Stimulated activated CD4-positive, alpha-beta T cell treated with anti-CD3 and anti-CD28 coated beads, Interleukin-4, amount 100 ng/mL, for 48 hours (primary cell): ENCODE measurements at regions not wholly inside any gene's neighbourhood (a gene's known extent, or its start where the extent isn't known, plus 50 kb on each side); places are given as distances from the start of the nearest gene placed in this dataset.

ENCODE experiments used
- DNase-seq, 2 donors: peaks; one replicate each; pipeline ENCODE4 v3.0.0-alpha.2; 2020; ENCODE audit warnings: low read depth in 2 of 2

DNA sequence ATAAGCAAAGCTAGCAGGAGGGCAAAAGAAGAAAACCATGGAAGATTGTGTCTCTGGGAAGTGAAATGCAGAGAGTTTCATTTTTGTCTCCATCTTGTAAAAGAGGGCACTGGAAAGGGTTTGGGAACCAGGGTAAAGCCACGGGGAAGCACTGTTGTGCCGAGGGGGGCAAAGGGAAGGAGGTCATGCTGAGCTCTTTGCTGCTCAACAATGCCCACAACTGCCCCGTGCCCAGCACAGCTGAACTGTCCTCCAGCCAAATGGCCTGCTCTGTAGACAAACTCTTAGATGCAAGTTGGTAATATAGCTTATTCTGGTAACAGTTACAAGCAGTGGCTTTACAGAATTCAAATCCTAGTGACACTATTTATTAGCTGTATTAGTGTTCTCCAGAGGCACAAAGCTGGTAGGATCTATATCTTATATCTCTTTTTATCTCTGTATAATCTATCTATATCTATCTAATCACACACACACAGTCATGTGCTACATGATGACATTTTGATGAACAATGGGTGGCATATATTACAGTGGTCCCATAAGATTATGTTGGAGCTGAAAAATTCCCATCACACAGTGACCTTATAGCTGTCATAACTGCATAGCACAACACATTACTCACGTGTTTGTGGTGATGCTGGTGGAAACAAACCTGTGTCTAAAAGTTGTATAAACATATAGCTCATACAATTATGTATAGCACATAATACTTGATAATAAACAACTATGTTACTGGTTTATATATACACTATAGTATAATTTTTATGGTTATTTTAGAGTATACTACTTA lies 203.4 kb upstream of the DDHD1 start:
- DNase-seq: no peak

DNA sequence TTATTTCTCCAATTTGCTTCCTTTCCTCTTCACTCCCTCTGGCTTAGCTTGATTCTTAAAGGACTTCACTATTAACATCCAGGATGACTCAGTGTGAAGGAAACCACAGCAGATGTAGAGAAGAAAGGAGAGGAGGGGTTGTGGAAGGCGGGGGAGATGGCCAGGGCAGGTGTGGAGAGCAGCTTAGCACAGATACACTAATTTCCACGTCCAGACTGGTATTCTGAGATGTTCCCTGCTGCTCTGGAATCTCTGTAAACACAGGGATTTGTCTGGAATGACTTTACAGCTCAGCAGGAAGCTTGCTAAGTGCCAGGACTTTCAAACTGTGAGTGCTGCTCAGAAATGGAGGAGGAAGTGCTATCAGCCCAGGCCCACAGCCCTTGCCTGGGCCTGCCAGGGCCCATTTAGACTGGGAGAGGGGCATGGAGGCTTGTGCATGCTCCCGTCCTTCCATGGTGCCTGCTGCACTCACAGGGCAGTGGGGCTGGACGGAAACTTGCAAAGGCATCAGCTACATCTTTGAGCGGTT lies 202.5 kb upstream of the DDHD1 start:
- no peak for DNase-seq

DNA sequence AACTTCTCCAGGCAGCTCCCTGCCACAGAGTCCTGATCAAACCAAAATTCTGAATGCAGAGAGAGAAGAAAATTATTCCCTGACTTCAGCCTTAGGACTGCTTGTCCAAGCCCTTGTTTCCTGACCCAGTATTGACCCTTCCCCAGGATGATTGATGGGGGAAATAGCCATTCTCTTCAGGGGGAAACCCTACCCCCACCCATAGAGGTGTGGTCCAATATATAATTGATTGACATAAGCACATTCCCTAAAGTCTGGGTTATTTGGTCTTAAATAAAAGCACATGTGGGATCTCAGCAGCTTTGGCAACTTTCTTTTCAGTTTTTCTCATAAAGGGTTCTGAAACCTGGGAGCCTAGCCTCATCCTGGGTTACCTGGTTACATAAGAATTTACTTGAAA lies 201.2 kb upstream of the DDHD1 start:
- no peak for DNase-seq

DNA sequence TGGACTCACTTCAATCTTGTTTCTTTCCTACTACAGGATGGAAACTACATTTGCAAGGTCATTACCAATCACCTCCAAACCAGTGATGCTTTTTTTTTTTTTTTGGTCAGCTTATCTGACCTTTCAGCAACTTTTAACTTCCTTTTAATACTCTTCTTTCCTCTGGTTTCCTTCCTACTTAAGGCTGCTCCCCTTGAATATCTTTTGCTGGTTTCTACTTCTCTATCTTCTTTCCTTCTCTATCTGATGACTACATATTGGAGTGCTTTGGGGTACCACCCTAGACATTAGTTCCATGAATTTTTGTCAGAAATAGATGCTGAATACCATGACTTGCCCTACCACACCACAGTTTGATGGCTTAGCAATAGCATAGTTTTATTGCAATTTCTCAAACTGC lies 197.7 kb upstream of the DDHD1 start:
- no peak for DNase-seq

DNA sequence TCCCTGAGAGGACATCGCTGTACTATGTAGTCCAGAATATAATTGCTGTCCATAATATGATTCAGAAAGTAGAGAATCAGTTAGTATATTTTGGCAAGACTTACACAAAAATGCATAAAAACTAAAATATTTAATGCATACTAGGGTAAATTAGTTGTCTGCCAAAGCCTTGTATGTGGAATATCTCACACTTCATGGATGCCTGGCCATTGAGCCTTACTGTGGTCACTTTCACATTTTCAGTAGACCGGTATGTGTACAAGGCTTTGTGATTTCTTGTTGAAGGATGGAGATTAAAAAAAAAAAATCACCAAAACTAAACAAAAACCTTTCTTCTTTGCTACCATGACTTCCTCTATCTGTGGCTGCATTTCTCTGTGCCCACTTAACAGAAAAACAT lies 197.3 kb upstream of the DDHD1 start:
- DNase-seq: no peak

DNA sequence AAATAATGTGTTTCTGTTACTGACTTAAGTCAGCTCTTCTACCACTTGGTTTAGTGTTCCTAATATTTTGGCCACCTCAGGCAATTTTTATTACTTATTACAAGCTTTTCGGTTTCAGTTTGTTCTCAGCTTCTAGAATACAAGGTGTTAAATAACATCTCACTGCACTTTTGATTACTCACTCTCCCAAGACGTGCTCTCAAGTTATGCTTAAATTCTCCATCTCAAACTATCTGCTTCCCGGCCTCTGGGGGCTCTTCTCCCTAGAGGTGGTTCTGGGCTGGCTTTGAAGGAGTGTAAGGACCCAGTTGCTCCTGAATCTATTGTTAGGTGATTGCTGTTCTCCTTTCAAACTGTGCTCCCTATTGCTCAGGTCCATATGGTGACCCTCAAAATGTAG lies 193.9 kb upstream of the DDHD1 start:
- DNase-seq: no peak

DNA sequence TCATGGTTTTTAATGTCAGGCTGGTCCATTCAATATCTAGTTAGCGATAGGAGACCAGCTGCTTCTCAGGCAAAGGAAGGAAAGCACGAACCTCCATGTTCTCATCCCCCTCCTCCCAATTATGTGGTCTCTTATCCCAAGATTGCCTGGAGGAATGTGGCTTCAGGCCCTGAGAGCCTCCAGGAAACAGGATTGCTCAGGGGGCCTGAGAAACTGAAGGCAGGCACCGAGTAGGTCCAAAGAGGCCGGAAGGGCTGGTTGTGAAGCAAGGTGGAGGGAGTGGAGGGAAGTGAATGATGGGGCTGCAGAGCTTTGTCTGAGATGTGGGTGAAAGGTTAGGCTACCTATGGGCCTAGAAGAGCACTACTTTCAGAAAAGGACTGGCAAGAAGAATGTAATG lies 188.2 kb upstream of the DDHD1 start:
- no peak for DNase-seq

DNA sequence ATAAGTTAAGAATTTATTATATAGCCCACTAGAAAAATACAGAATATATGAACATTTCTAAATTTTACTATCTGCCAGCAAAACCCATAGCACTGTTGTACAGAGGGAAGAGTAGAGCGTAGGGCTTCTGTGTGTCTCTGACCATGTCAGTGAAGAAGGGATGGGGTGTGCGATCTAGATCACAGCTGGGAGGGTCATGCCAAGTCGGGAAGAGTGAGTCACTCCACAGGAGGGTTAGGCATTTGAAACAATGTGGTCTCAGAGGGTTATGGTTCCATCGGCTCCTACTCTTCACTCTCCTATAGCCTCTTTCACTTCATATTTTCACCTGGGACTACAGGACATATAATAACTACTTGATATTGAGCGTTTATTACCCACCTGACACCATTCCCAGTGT lies 185.1 kb upstream of the DDHD1 start:
- DNase-seq: no peak

DNA sequence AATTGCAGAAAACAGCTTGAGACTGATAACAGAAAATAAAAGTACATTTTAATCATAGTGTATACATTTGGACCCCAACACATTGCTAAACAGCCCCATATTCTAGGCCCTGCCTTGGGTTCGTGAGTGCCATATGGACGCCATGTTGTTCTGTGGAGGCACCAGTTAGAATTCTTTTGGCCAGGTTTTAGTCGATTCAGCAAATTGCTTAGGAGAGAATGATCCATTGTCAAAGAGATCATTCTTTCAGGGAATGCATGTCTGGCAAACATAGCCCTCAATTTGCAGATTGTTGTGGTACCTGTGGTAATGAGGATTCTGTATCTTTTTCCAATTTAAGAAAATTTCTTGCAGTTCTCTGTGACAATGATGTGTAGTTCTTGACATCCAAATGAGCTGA lies 183.6 kb upstream of the DDHD1 start:
- DNase-seq: no peak

DNA sequence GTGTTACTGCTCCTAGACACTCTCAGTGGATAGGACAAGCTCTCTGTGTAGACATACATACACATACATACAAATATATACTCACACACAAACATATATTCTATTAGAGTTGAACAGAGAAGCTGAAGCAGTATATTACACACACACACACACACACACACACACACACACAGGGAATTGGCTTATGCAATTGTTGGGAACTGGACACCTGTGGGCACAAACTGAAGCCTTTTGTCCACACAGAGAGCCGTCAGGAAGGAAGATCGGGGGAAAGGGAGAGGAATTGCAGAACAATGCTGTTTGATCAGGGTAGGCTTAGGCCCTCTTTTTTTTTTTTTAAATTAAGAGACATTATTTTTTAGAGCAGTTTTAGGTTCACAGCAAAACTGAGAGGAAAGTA lies 180.7 kb upstream of the DDHD1 start:
- DNase-seq: no peak

DNA sequence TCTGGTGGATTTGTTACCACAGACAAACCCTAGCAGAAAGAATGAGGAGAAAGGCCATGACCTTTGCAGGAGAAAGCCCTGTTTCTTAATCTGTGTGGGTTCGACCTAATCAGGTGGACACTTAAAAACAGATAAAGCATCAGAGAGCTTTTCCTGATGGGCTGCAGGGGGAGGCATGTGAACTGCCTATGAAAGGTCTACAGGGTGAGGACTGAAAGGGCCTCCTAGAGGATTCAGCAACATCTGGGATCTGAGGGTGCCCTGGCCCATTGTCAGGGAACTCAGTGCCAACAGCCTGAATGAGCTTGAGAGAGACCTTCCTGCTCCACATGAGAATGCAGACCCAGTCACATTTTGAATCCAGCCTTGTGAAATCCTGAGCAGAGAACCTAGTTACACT lies 178.8 kb upstream of the DDHD1 start:
- DNase-seq: no peak

DNA sequence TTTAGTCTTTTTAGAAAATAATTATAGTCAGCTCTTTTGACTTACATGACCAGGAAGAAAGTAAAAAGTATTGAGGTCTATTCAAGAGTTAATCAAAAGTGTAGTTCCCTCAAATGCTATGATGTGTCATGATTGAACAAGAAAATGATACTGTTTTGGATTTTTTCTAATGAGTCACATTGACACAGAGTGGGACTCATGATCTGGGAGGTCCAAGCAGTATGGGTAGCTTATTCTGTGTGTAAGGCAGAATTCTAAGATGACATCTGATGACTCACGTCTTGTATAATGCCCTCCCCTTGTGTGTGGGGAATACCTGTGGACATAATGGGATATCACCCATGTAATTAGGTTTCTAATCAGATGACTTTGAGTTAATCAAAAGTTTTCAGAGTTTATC lies 178.1 kb upstream of the DDHD1 start:
- DNase-seq: no peak

DNA sequence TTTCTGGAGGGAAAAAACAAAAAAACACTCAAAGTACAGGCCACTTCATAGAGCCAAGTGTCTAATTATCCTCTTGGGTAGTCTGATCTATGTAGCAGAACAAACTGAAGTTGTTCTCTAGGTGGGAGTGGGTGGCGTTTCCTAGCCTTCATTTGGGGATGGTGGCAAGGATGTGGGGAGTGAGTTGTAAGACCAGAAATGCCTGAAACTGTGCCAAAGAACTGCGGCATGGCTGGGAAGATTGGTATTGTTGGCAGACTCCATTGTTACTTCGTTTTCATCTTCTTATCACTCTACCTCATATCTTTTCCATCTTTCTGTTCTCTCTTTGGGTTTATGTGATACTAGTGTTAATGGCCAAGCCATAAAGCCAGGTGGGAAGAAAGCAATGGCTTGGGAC lies 177.3 kb upstream of the DDHD1 start:
- DNase-seq: no peak

DNA sequence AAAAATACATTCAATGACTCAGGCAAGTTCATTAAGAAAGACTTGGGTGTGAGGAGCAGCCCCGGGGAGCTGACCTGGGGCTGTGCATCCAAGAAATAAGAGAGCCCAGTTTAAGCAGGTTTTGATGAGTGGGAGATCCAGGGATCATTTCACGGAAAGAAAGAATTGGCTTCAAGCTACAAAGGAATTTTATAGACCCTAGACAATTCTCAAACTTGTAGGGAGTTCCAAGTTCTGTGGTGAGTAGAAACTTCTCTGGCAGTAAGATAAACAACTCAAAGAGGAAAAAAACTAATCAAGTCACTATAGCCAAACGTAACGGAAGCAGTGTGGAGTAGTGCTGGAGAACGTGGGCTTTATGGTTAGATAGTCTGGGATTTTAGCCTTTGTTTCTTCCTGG lies 175.7 kb upstream of the DDHD1 start:
- DNase-seq: no peak

DNA sequence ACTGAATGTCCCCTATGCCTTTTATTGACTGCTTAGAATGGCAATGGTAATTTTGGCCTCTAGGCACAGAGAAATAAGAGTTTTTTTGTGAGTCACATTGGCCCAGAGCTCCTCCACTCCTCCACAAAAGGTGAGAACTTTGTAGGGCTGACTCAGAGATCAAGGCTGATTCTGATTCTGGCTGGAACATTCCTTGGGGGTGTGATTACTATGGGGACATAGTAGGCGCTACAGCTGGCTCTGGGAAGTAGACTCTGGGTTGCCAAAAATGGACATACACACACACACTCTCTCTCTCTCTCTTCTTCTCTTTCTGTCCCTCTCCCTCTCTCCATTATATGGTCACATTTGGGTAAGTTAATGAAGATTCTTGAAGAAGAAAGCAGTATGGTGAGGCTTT lies 174.6 kb upstream of the DDHD1 start:
- DNase-seq: no peak

DNA sequence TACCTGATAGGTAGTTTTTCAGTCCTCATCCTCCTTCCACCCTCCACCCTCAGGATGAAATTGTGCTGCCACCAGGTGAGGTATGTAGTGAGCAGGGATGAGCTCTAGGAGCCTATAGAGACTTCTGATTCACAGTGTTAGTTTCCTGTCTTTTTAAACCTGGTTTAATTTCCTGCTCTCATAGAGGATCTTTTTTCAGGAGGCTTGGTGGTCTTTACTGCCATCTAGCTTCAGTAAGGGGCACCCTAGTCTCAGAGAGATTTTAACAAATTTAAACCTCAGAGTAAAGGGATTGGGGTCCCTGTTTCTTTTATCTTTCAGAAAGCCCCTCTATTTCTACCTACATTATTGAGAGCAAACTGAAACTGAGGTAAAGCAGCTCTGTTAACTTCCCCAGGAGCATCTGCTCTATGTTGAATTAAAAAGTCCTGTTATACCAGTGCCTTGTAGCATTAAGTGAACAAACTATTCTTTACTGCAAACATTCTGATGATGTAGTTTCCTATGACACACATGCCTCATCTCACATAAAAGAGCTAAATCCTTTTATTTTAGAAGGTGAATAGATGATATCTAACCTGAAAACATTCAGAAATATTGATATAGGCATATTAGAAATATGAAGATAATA lies 172.2 kb upstream of the DDHD1 start:
- DNase-seq: no peak

DNA sequence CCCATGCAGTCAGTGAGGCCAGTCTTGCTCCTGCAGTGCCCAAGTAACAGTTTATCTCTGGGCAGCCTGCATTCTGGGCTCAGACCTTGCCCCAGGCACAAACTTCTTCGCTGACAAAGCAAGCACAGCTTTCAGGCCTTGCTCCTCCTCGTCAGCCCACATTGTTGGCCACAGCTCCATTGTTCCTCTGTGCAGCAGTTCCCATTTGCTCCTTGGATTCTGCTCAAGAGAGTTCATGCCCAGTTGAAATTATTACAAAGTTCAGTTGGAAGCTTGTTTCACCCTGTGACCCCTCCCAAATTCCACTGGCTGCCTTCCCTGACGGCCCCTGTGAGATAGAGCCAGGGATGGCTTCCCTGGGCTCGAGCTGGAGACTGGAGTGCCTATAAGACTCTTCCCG lies 163.4 kb upstream of the DDHD1 start:
- DNase-seq: no peak

DNA sequence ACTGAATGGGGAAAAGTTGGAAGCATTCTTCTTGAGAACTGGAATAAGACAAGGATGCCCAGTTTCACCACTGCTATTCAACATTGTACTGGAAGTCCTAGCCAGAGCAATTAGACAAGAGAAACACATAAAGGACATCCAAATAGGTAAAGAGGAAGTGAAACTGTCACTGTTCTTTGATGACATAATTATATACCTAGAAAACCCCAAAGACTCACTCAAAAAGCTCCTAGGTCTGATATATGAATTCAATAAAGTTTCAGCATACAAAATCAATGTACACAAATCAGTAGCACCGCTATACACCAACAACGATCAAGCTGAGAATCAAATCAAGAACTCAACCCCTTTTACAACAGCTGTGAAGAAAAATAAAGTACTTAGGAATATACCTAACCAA lies 157.3 kb upstream of the DDHD1 start:
- DNase-seq: no peak

DNA sequence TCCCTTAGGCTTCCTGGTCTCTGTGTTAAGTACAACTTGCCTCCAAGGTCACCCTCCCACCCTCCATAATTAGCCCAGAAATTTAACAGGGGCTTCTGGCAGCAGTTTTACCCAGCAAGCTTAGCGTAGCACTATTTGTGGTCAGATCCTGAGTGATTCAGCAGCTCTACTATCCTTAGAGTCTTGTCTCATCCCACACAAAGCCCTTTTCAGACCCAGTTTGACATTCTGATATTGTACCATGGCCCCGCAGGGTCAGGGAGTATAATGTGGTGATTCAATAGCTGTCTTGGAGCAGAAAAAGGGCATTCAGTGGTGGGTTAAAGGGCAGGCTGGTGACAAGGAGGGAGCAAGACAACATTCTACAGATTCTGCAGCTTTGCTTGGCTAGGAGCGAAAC lies 153.8 kb upstream of the DDHD1 start:
- no peak for DNase-seq

DNA sequence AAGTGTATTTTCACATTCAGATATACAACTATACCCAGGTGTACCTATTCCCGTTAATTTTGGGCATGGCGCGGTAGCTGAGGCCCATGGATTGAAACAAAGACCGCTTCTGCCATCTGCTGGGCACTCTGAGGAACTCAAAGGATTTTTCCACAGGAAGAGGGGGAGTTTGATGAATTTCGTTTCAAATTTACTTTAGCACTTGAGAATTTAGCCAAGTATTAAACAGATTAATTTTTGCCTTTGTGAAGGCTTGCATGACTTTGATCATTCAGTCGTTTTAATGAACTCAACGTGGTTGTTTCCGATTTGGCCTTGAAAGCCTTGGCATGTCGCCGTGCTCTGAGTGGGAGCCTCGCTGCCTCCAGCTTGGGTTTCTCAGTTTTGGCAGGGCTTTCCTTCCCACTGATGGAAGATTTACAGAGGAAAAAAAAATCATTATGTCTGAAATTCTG lies 153.2 kb upstream of the DDHD1 start:
- DNase-seq: peak; percentile 23 to 34

DNA sequence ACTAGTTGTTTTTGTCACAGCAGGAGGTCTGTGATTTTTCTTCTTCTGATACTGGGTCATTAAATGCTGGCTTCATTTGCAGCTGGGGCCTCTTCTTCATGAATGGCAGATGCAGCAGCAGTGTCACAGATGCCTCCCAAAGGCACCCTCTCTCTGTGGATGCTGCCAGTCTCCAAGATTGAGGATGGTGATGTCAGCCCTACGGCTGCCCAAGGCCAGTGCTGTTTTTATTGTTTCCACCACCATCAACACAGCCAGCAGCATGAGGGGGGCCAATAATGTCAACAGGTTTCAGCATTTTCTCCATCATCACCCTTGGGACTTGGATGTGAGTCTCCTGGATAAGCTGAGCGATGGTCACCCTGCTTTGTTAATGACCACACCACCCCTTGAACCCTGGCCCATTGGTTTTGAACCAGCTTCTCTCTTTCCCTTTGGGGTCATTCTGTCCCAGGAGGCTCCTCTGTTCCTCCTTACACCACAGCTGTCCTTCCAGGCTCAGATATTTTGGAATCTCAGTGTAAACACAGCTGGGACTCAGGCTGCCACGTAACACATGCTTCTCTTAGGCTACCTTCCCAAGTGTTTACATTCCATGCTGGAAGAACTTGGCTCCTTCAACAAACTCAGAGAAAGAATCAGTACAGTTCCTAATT lies 151.7 kb upstream of the DDHD1 start:
- DNase-seq: no peak

DNA sequence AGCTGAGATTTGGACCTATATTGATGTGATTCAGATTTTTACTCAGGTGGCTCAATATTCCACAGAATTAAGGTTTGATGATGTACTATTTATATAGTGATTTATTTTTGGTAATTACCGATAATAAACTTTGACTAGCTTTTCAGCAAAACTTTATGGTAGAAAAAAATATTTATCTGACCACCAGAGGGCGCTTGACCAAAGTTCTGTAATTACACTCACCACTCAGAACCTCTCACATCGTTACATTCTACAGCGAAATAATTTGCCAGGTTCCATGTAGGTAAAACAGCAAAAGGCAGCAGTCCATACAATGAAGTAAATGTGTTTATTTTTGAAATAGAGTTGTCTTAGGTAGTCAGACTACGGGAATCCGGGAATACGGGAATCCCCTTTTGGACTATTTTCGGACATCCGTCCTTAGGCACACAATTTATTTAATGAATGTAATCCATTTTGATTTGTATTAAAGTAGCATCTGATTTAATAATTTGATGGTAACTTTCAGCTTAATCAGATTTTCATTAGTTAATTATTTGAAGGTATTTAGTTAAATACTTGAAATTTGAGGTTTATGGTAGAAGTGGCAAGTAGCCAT lies 143.0 kb upstream of the DDHD1 start:
- no peak for DNase-seq

DNA sequence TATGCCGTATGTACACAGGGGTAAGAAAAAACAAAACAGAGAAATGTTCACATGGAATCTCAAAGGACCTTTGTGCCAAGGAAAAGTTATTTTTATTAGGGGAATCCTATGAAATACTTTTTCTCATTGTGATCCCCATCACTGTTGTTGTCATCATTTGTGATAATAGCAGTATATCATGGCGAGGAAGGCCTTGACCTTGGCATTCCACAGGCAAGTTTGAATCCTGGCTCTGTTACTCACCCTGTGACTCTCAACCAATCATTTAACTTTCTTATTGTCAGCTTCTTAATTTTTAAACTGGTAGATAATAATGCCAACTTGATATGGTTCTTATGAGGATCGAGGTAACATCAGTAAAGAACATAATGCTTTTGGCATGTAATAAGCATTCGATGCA lies 142.2 kb upstream of the DDHD1 start:
- no peak for DNase-seq
